CD4-positive, alpha-beta T cell (primary cell): ENCODE measurements at regions not wholly inside any gene's neighbourhood (a gene's known extent, or its start where the extent isn't known, plus 50 kb on each side); places are given as distances from the start of the nearest gene placed in this dataset.

ENCODE experiments used
- ATAC-seq: fragments of 200-7000 bp; cut with Tn5 transposase; one replicate; pipeline ENCODE4 v1.10.0; 2022; ENCODE audit warnings: mild to moderate bottlenecking; ENCODE audit not compliant: poor library complexity
- CTCF ChIA-PET: fragments of 350-600 bp; sonication (Branson Sonifier 250); formaldehyde crosslinking; loops from one replicate; lab custom pipeline; 2021; ENCODE audit warnings: antibody characterized with exemption, inconsistent platforms; lab: Charles Lee
- POLR2A ChIA-PET: fragments of 350-600 bp; sonication (Branson Sonifier 250); formaldehyde crosslinking; loops from one replicate; lab custom pipeline; 2021; ENCODE audit warnings: antibody characterized with exemption, inconsistent platforms; lab: Charles Lee
- DNase-seq, 14 experiments: peaks; one replicate each; pipeline ENCODE4 v3.0.0-alpha.2; 2013 to 2020; ENCODE audit warnings: mixed read lengths in 2 of 14
- H3K27ac ChIP-seq, 2 donors: one replicate each; pipeline versions ENCODE4 v1.5.1 to v1.7.0; 2013; ENCODE audit warnings: low read length in 2 of 2, low read depth in 1 of 2, mild to moderate bottlenecking in 1 of 2
- H3K27me3 ChIP-seq, 2 experiments: 1 replicate in 1 of 2; 2 replicates in 1 of 2; pipeline versions ENCODE4 v1.6.1 to v1.7.0; 2013; ENCODE audit warnings: low read length in 2 of 2, control low read depth in 1 of 2, mild to moderate bottlenecking in 1 of 2, moderate library complexity in 1 of 2; ENCODE audit not compliant: insufficient read depth in 2 of 2, control insufficient read depth in 1 of 2
- H3K36me3 ChIP-seq: one replicate; pipeline ENCODE4 v1.6.1; 2013; ENCODE audit warnings: low read length, control low read depth; ENCODE audit not compliant: insufficient read depth
- H3K4me1 ChIP-seq: one replicate; pipeline ENCODE4 v1.6.1; 2013; ENCODE audit warnings: low read length, control low read depth; ENCODE audit not compliant: insufficient read depth
- H3K4me3 ChIP-seq: one replicate; pipeline ENCODE4 v1.5.1; 2013; ENCODE audit warnings: mild to moderate bottlenecking, low read length, moderate library complexity
- H3K9me3 ChIP-seq, 2 experiments: 1 replicate in 1 of 2; 2 replicates in 1 of 2; pipeline versions ENCODE4 v1.6.1 to v1.7.0; 2013; ENCODE audit warnings: low read length in 2 of 2, mild to moderate bottlenecking in 2 of 2, control low read depth in 1 of 2, moderate library complexity in 1 of 2; ENCODE audit not compliant: control insufficient read depth in 1 of 2, insufficient read depth in 1 of 2
- H3K27ac Mint-ChIP-seq: one replicate; pipeline ENCODE4 v1.8.0; 2020; ENCODE audit warnings: mixed read lengths
- H3K27me3 Mint-ChIP-seq: one replicate; pipeline ENCODE4 v1.8.0; 2021; ENCODE audit warnings: mixed read lengths
- H3K36me3 Mint-ChIP-seq: one replicate; pipeline ENCODE4 v1.8.0; 2021; ENCODE audit warnings: low read depth, mixed read lengths
- H3K4me1 Mint-ChIP-seq: one replicate; pipeline ENCODE4 v1.8.0; 2021; ENCODE audit warnings: low read depth, mixed read lengths
- H3K4me3 Mint-ChIP-seq: one replicate; pipeline ENCODE4 v1.8.0; 2020; ENCODE audit warnings: mild to moderate bottlenecking, mixed read lengths
- H3K9me3 Mint-ChIP-seq: one replicate; pipeline ENCODE4 v1.8.0; 2020; ENCODE audit warnings: mixed read lengths
- CTCF ChIP-seq: fragments of 200-600 bp; IDR thresholded peaks from one replicate; pipeline ENCODE4 v1.8.0; 2022; ENCODE audit warnings: antibody characterized with exemption, mild to moderate bottlenecking
- intact Hi-C, 2 experiments: fragments of 100-400 bp; cut with DNase I in 1 of 2; cut with micrococcal nuclease in 1 of 2; formaldehyde crosslinking; loops; one replicate each; pipeline versions ENCODE4 v1.15.1 to v1.9.0; 2023 to 2025; cut with DNase I, micrococcal nuclease

GRCh38 chr6:23282252-23283021, 713.1 kb downstream of the HDGFL1 start:
- H3K9me3 ChIP-seq = peaks cover 0 to 4% of the 10 kb centered on the region in 2 experiments
- ChIA-PET CTCF (no interaction called here), POLR2A (no interaction called here)
- no peak overlapping the region for H3K27ac ChIP-seq
- DNase-seq (no peak), ATAC-seq (no peak)
- intact Hi-C loops = no loop called here
- H3K9me3 Mint-ChIP-seq = peaks cover 3% of the 10 kb centered on the region
- no peak for TF ChIP-seq CTCF
- H3K27ac Mint-ChIP-seq = no peak overlapping the region
- no peaks in the 10 kb centered on the region for H3K4me1 ChIP-seq
- no peaks in the 10 kb centered on the region for H3K27me3 Mint-ChIP-seq
- H3K4me1 Mint-ChIP-seq = no peaks in the 10 kb centered on the region
- H3K4me3 Mint-ChIP-seq = no peak overlapping the region
- no peaks in the 10 kb centered on the region for H3K27me3 ChIP-seq
- no peak overlapping the region for H3K4me3 ChIP-seq
- H3K36me3 Mint-ChIP-seq = no peaks in the 10 kb centered on the region
- H3K36me3 ChIP-seq = no peaks in the 10 kb centered on the region

- Mint-ChIP-seq H3K9me3 (peaks cover 4% of the 10 kb centered on the region), H3K27ac (no peak overlapping the region), H3K36me3 (no peaks in the 10 kb centered on the region), H3K4me1 (no peaks in the 10 kb centered on the region), H3K27me3 (no peaks in the 10 kb centered on the region), H3K4me3 (no peak overlapping the region)
- Histone ChIP-seq H3K4me3 (no peak overlapping the region), H3K9me3 (no peaks in the 10 kb centered on the region), H3K27ac (no peak overlapping the region), H3K36me3 (no peaks in the 10 kb centered on the region), H3K4me1 (no peaks in the 10 kb centered on the region), H3K27me3 (no peaks in the 10 kb centered on the region)
- no peak for DNase-seq
- no peak for TF ChIP-seq CTCF
- intact Hi-C loops = no loop called here
- ATAC-seq = no peak
- ChIA-PET CTCF (no interaction called here), POLR2A (no interaction called here)
Observed at GRCh38 chr6:23293653-23294052, 724.3 kb downstream of the HDGFL1 start.

- Histone ChIP-seq H3K27me3 (no peaks in the 10 kb centered on the region), H3K9me3 (no peaks in the 10 kb centered on the region), H3K4me3 (no peak overlapping the region), H3K4me1 (no peaks in the 10 kb centered on the region), H3K36me3 (no peaks in the 10 kb centered on the region), H3K27ac (no peak overlapping the region)
- no peak for ATAC-seq
- Mint-ChIP-seq H3K27me3 (no peaks in the 10 kb centered on the region), H3K4me3 (no peak overlapping the region), H3K9me3 (peaks cover 3% of the 10 kb centered on the region), H3K4me1 (no peaks in the 10 kb centered on the region), H3K27ac (no peak overlapping the region), H3K36me3 (no peaks in the 10 kb centered on the region)
- no peak for TF ChIP-seq CTCF
- intact Hi-C loops = no loop called here
- DNase-seq = no peak
- ChIA-PET POLR2A (no interaction called here), CTCF (no interaction called here)
Observed at GRCh38 chr6:23301556-23301955, 732.2 kb downstream of the HDGFL1 start.
